ENCODE measurements at regions not wholly inside any gene's neighbourhood (a gene's known extent, or its start where the extent isn't known, plus 50 kb on each side); places are given as distances from the start of the nearest gene placed in this dataset.
A peak's percentile ranks its signal among the peaks of the same experiment; 100 is the strongest.

GRCh38 chr15:95024351-95024750, 793.0 kb downstream of the MCTP2 start:
- TF ChIP-seq POLR2AphosphoS5 (IDR thresholded peaks at IDR 0.05) (no peak), CTCF (IDR thresholded peaks at IDR 0.05) (no peak), POLR2A (IDR thresholded peaks at IDR 0.05) (no peak)
- Histone ChIP-seq H3K9me3 (peaks cover 0 to 7% of the 10 kb centered on the region in 2 donors), H3K27me3 (no peaks in the 10 kb centered on the region), H3K27ac (no peak overlapping the region), H3K4me1 (no peaks in the 10 kb centered on the region), H3K36me3 (no peaks in the 10 kb centered on the region), H3K4me3 (no peak overlapping the region)
- intact Hi-C loops (cut with DNase I; ENCODE audit: low total_unique reads) = no loop called here
- DNase-seq (ENCODE audit: low spot score in 2 of 2) = no peak

GRCh38 chr15:95025924-95026728, 794.8 kb downstream of the MCTP2 start:
- H3K27ac ChIP-seq = no peak overlapping the region
- no peaks in the 10 kb centered on the region for H3K4me1 ChIP-seq
- H3K4me3 ChIP-seq = no peak overlapping the region
- H3K36me3 ChIP-seq = no peaks in the 10 kb centered on the region
- DNase-seq (ENCODE audit: low spot score in 2 of 2) = no peak
- TF ChIP-seq POLR2A (IDR thresholded peaks at IDR 0.05) (no peak), CTCF (IDR thresholded peaks at IDR 0.05) (peak in 1 of 3 donors; percentile 31)
- intact Hi-C loops (cut with DNase I; ENCODE audit: low total_unique reads) = no loop called here
- H3K9me3 ChIP-seq = peaks cover 0 to 16% of the 10 kb centered on the region in 2 donors
- no peaks in the 10 kb centered on the region for H3K27me3 ChIP-seq

GRCh38 chr15:95027981-95028380, 796.6 kb downstream of the MCTP2 start:
- no peak overlapping the region for H3K27ac ChIP-seq
- H3K9me3 ChIP-seq = peaks cover 0 to 10% of the 10 kb centered on the region in 2 donors
- intact Hi-C loops (cut with DNase I; ENCODE audit: low total_unique reads) = no loop called here
- H3K4me1 ChIP-seq = no peaks in the 10 kb centered on the region
- no peak for TF ChIP-seq POLR2A (IDR thresholded peaks at IDR 0.05)
- TF ChIP-seq CTCF (IDR thresholded peaks at IDR 0.05) = no peak
- H3K27me3 ChIP-seq = no peaks in the 10 kb centered on the region
- H3K4me3 ChIP-seq = no peak overlapping the region
- no peaks in the 10 kb centered on the region for H3K36me3 ChIP-seq
- no peak for DNase-seq (ENCODE audit: low spot score in 2 of 2)

- TF ChIP-seq POLR2A (IDR thresholded peaks at IDR 0.05) (no peak), POLR2AphosphoS5 (IDR thresholded peaks at IDR 0.05) (no peak), CTCF (IDR thresholded peaks at IDR 0.05) (no peak)
- intact Hi-C loops (cut with DNase I; ENCODE audit: low total_unique reads) = no loop called here
Observed at GRCh38 chr15:95032156-95032555, 800.8 kb downstream of the MCTP2 start.

GRCh38 chr15:95035106-95035505, 803.7 kb downstream of the MCTP2 start:
- intact Hi-C loops (cut with DNase I; ENCODE audit: low total_unique reads) = no loop called here
- H3K27ac ChIP-seq = no peak overlapping the region
- no peak overlapping the region for H3K4me3 ChIP-seq
- no peaks in the 10 kb centered on the region for H3K27me3 ChIP-seq
- H3K4me1 ChIP-seq = no peaks in the 10 kb centered on the region
- no peaks in the 10 kb centered on the region for H3K36me3 ChIP-seq
- peaks cover 0 to 18% of the 10 kb centered on the region in 2 donors for H3K9me3 ChIP-seq
- no peak for TF ChIP-seq POLR2AphosphoS5 (IDR thresholded peaks at IDR 0.05)
- TF ChIP-seq CTCF (IDR thresholded peaks at IDR 0.05) = no peak
- no peak for TF ChIP-seq POLR2A (IDR thresholded peaks at IDR 0.05)
- no peak for DNase-seq (ENCODE audit: low spot score in 2 of 2)

More at GRCh38 chr15:95032156-95032555, 800.8 kb downstream of the MCTP2 start:
- H3K27ac ChIP-seq = no peak overlapping the region
- no peaks in the 10 kb centered on the region for H3K4me1 ChIP-seq
- no peaks in the 10 kb centered on the region for H3K27me3 ChIP-seq
- no peaks in the 10 kb centered on the region for H3K36me3 ChIP-seq
- H3K4me3 ChIP-seq = no peak overlapping the region
- H3K9me3 ChIP-seq = peaks cover 0 to 10% of the 10 kb centered on the region in 2 donors
- no peak for DNase-seq (ENCODE audit: low spot score in 2 of 2)
